ENCODE measurements at regions not wholly inside any gene's neighbourhood (a gene's known extent, or its start where the extent isn't known, plus 50 kb on each side); places are given as distances from the start of the nearest gene placed in this dataset.

- no peak for TF ChIP-seq POLR2A (IDR thresholded peaks at IDR 0.05; ENCODE audit: low read length)
- TF ChIP-seq GATA1 (IDR thresholded peaks at IDR 0.05; ENCODE audit: low read depth, low read length): no peak
Observed at GRCh38 chr1:25072461-25072860, 142.4 kb upstream of the RUNX3 start.
